SJCRH30 (cell line): ENCODE measurements at regions not wholly inside any gene's neighbourhood (a gene's known extent, or its start where the extent isn't known, plus 50 kb on each side); places are given as distances from the start of the nearest gene placed in this dataset.

Experiments used
- DNase-seq, 2 experiments: peaks; one replicate each; pipeline ENCODE4 v3.0.0-alpha.2; 2015 to 2020
- H3K27ac ChIP-seq: fragments of 250-450 bp; sonication (Bioruptor Pico); 2 replicates; pipeline ENCODE4 v1.5.1; 2020; ENCODE audit warnings: mild to moderate bottlenecking, moderate library complexity
- H3K27me3 ChIP-seq: fragments of 250-450 bp; sonication (Bioruptor Pico); 2 replicates; pipeline ENCODE4 v1.5.1; 2020; ENCODE audit warnings: mild to moderate bottlenecking, moderate library complexity
- H3K36me3 ChIP-seq: fragments of 250-450 bp; sonication (Bioruptor Pico); 2 replicates; pipeline ENCODE4 v1.5.1; 2020; ENCODE audit warnings: mild to moderate bottlenecking, moderate library complexity
- H3K4me1 ChIP-seq: fragments of 250-450 bp; sonication (Bioruptor Pico); 2 replicates; pipeline ENCODE4 v1.5.1; 2020; ENCODE audit warnings: mild to moderate bottlenecking, moderate library complexity
- H3K4me3 ChIP-seq: fragments of 250-450 bp; sonication (Bioruptor Pico); 2 replicates; pipeline ENCODE4 v1.5.1; 2020; ENCODE audit warnings: mild to moderate bottlenecking, moderate library complexity
- H3K9me3 ChIP-seq: fragments of 250-450 bp; sonication (Bioruptor Pico); replicated peaks from 2 replicates; pipeline ENCODE4 v1.5.1; 2020; ENCODE audit warnings: mild to moderate bottlenecking, moderate library complexity

- Histone ChIP-seq H3K4me1 (peaks cover 4% of the 10 kb centered on the region; the same call in 1 of the 2 replicates), H3K27ac (no peak overlapping the region), H3K36me3 (no peaks in the 10 kb centered on the region), H3K27me3 (peaks cover 9% of the 10 kb centered on the region), H3K9me3 (no peaks in the 10 kb centered on the region), H3K4me3 (no peak overlapping the region)
- DNase-seq: no peak
These were observed 107.7 kb upstream of the MEIS1 start for GRCh38 chr2:66327066-66327740.

- H3K4me3 ChIP-seq: no peak overlapping the region
- H3K27me3 ChIP-seq: peaks cover 9% of the 10 kb centered on the region
- no peak overlapping the region for H3K27ac ChIP-seq
- no peaks in the 10 kb centered on the region for H3K36me3 ChIP-seq
- peaks cover 4% of the 10 kb centered on the region; the same call in 1 of the 2 replicates for H3K4me1 ChIP-seq
- H3K9me3 ChIP-seq: no peaks in the 10 kb centered on the region
- DNase-seq: no peak
These were observed 109.9 kb upstream of the MEIS1 start for GRCh38 chr2:66324909-66325528.

- H3K4me3 ChIP-seq: no peak overlapping the region
These were observed 110.6 kb upstream of the MEIS1 start for GRCh38 chr2:66324356-66324755.

GRCh38 chr2:66323406-66323805 lies 111.5 kb upstream of the MEIS1 start:
- Histone ChIP-seq H3K4me3 (no peak overlapping the region), H3K9me3 (no peaks in the 10 kb centered on the region), H3K27me3 (peaks cover 5% of the 10 kb centered on the region), H3K4me1 (peaks cover 4% of the 10 kb centered on the region; the same call in 1 of the 2 replicates), H3K27ac (no peak overlapping the region), H3K36me3 (no peaks in the 10 kb centered on the region)
- no peak for DNase-seq

More at GRCh38 chr2:66324356-66324755, 110.6 kb upstream of the MEIS1 start:
- H3K9me3 ChIP-seq: no peaks in the 10 kb centered on the region
- peaks cover 9% of the 10 kb centered on the region for H3K27me3 ChIP-seq
- peaks cover 4% of the 10 kb centered on the region; the same call in 1 of the 2 replicates for H3K4me1 ChIP-seq
- no peak overlapping the region for H3K27ac ChIP-seq
- no peak for DNase-seq
- no peaks in the 10 kb centered on the region for H3K36me3 ChIP-seq

- H3K27ac ChIP-seq: no peak overlapping the region
- H3K36me3 ChIP-seq: no peaks in the 10 kb centered on the region
- no peak for DNase-seq
- H3K4me3 ChIP-seq: no peak overlapping the region
- no peaks in the 10 kb centered on the region for H3K27me3 ChIP-seq
- H3K4me1 ChIP-seq: peaks cover 4% of the 10 kb centered on the region; the same call in 1 of the 2 replicates
- H3K9me3 ChIP-seq: no peaks in the 10 kb centered on the region
These were observed 112.2 kb upstream of the MEIS1 start for GRCh38 chr2:66322506-66323260.

- Histone ChIP-seq H3K4me3 (no peak overlapping the region), H3K4me1 (no peaks in the 10 kb centered on the region), H3K27me3 (no peaks in the 10 kb centered on the region), H3K36me3 (no peaks in the 10 kb centered on the region), H3K9me3 (no peaks in the 10 kb centered on the region), H3K27ac (no peak overlapping the region)
- DNase-seq: no peak
These were observed 116.8 kb upstream of the MEIS1 start for GRCh38 chr2:66318009-66318561.

- no peaks in the 10 kb centered on the region for H3K36me3 ChIP-seq
- H3K4me3 ChIP-seq: no peak overlapping the region
- no peaks in the 10 kb centered on the region for H3K4me1 ChIP-seq
- no peak for DNase-seq
- no peaks in the 10 kb centered on the region; the same call in 1 of the 2 replicates for H3K9me3 ChIP-seq
- H3K27me3 ChIP-seq: no peaks in the 10 kb centered on the region
- no peak overlapping the region for H3K27ac ChIP-seq
These were observed 117.5 kb upstream of the MEIS1 start for GRCh38 chr2:66317268-66317890.

- Histone ChIP-seq H3K9me3 (0 out of 2 replicates have a peak, but pooled peaks cover 4% of the 10 kb centered on the region), H3K4me3 (no peak overlapping the region), H3K4me1 (peaks cover 39% of the 10 kb centered on the region), H3K36me3 (no peaks in the 10 kb centered on the region), H3K27ac (peak overlapping the region; percentile 79), H3K27me3 (no peaks in the 10 kb centered on the region)
- peak in 1 of 2 experiments; percentile 29 for DNase-seq
These were observed 128.4 kb upstream of the MEIS1 start for GRCh38 chr2:66306483-66306882.

- peak; percentile 87 to 96 for DNase-seq
- peak overlapping the region; percentile 79 for H3K27ac ChIP-seq
These were observed 129.2 kb upstream of the MEIS1 start for GRCh38 chr2:66305718-66306117.

GRCh38 chr2:66303471-66303870 lies 131.5 kb upstream of the MEIS1 start:
- Histone ChIP-seq H3K9me3 (no peaks in the 10 kb centered on the region), H3K27me3 (no peaks in the 10 kb centered on the region), H3K4me1 (peaks cover 49% of the 10 kb centered on the region), H3K4me3 (no peak overlapping the region), H3K36me3 (no peaks in the 10 kb centered on the region), H3K27ac (no peak overlapping the region)
- no peak for DNase-seq

More at GRCh38 chr2:66305718-66306117, 129.2 kb upstream of the MEIS1 start:
- H3K4me1 ChIP-seq: peaks cover 43% of the 10 kb centered on the region
- no peaks in the 10 kb centered on the region for H3K36me3 ChIP-seq
- H3K9me3 ChIP-seq: no peaks in the 10 kb centered on the region
- H3K27me3 ChIP-seq: no peaks in the 10 kb centered on the region
- H3K4me3 ChIP-seq: no peak overlapping the region

GRCh38 chr2:66301767-66302140 lies 133.2 kb upstream of the MEIS1 start:
- Histone ChIP-seq H3K4me1 (peaks cover 35% of the 10 kb centered on the region), H3K4me3 (no peak overlapping the region), H3K27me3 (no peaks in the 10 kb centered on the region), H3K36me3 (no peaks in the 10 kb centered on the region), H3K27ac (no peak overlapping the region), H3K9me3 (no peaks in the 10 kb centered on the region)
- no peak for DNase-seq

- Histone ChIP-seq H3K4me3 (no peak overlapping the region), H3K36me3 (no peaks in the 10 kb centered on the region), H3K27ac (0 out of 2 replicates have a peak overlapping the region, but pooled peaks have one; percentile 0), H3K4me1 (peaks cover 30% of the 10 kb centered on the region), H3K27me3 (no peaks in the 10 kb centered on the region), H3K9me3 (no peaks in the 10 kb centered on the region; the same call in 1 of the 2 replicates)
- peak; percentile 44 to 65 for DNase-seq
These were observed 133.7 kb upstream of the MEIS1 start for GRCh38 chr2:66301022-66301766.

GRCh38 chr2:66283787-66284186 lies 151.1 kb upstream of the MEIS1 start:
- Histone ChIP-seq H3K27ac (no peak overlapping the region), H3K27me3 (no peaks in the 10 kb centered on the region), H3K4me1 (no peaks in the 10 kb centered on the region), H3K36me3 (no peaks in the 10 kb centered on the region), H3K9me3 (no peaks in the 10 kb centered on the region; the same call in 1 of the 2 replicates), H3K4me3 (no peak overlapping the region)
- DNase-seq: no peak

- Histone ChIP-seq H3K9me3 (no peaks in the 10 kb centered on the region; the same call in 1 of the 2 replicates), H3K4me3 (no peak overlapping the region)
These were observed 152.9 kb upstream of the MEIS1 start for GRCh38 chr2:66281980-66282379.

More at GRCh38 chr2:66281980-66282379, 152.9 kb upstream of the MEIS1 start:
- Histone ChIP-seq H3K27ac (no peak overlapping the region), H3K4me1 (no peaks in the 10 kb centered on the region), H3K36me3 (no peaks in the 10 kb centered on the region; the same call in 1 of the 2 replicates), H3K27me3 (no peaks in the 10 kb centered on the region)
- no peak for DNase-seq
